Activated CD4-positive, CD25-positive, alpha-beta regulatory T cell treated with anti-CD3 and anti-CD28 coated beads, Interleukin-2, amount 50 U/mL, for 72 hours (primary cell): ENCODE measurements at regions not wholly inside any gene's neighbourhood (a gene's known extent, or its start where the extent isn't known, plus 50 kb on each side); places are given as distances from the start of the nearest gene placed in this dataset.

Experiments
- DNase-seq: peaks from one replicate; pipeline ENCODE4 v3.0.0; 2021

DNA sequence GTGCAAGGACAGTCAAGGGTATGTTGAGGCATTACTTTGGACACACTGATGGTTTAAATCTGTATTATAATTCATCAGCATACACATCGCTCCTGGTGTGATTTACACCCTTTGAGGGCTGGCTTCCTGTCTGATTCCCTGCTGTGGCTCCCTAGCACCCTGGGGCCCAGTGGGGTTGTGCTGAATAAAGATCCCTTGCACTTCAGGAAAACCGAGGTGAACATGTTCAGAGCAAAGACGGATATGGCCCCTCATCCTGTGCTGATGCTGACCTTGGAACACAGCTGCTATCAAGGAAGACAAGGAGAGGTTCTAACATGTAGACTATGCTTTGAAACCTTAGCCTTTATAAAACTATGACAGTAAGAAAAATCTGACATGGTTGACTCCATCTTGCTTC is 84.6 kb upstream of the UNC5B start:
- no peak for DNase-seq

DNA sequence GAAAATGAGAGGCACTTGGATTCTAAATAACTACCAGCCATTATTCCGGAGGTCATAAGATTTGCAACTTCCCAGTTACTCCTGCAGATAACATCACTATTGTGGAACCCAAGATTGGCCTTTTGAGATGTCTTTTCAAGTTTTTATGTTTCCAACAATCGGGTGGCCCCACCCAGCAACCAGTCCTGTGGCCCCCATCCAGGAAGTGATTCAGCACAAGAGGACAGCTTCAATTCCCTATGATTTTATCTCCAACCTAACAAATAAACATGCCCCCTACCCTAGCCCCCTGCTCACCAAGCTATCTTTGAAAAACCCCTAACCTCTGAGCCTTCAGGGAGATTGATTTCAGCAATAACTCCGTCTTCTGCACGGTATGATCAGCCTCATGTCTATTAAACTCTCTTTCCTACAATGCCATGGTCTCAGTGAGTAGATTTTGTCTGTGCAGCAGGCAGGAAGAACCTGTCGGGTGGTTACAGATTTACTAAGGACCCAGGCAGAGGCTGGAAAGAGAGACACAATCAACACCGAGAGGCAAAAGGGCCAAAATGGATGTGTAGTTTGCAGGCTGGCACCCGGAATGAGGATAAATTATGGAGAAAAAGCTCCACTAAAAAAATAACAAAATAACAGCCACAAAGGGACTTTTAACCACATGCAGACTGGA is 83.9 kb upstream of the UNC5B start:
- no peak for DNase-seq

DNA sequence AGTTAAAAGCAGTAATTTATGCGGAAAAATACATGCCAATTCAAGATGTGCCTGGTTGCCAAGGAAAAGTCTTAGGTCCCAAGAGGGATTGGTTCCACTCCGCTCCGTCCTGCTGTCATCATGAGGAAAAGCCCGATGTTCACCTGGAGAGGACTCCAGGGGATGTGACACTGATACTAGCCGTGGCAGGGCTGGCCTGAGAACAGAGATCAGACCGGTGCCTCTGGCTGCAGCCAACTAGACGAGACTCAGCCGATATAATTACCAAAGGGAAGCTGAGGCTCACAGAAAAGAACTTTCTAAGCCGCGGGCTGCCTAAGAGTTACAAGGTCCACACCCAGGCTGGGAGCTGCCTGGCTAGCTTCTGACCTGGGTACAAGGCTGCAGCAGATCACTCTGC is 81.3 kb upstream of the UNC5B start:
- DNase-seq: no peak

DNA sequence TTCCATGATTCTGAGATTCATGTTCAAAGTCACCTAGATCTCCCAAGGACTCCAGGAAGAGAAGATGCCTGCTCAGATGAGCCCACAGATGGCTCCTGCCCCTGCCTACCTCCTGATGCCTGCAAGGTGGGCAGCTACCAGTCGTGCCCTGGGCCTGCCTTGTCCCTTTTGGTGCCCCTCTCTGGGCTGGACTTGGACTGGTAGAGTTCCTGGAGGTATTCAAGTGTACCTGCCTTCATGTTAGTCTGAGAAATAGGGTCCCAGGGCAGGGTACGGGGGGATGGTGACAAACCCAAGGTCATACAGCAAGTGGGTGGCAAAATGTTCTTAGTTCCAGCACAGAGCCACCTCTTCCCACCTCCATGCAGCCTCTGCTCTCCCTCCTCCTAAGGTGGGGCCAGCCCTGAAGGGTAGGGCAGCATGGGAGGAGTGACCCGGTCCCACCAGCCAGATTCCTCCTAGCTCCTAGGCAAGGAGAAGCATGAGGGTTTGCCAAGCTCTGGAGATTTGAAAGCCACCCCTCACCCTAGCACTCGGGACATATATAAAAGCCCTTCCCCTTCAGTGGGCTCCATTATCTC is 80.8 kb upstream of the UNC5B start:
- DNase-seq: no peak

DNA sequence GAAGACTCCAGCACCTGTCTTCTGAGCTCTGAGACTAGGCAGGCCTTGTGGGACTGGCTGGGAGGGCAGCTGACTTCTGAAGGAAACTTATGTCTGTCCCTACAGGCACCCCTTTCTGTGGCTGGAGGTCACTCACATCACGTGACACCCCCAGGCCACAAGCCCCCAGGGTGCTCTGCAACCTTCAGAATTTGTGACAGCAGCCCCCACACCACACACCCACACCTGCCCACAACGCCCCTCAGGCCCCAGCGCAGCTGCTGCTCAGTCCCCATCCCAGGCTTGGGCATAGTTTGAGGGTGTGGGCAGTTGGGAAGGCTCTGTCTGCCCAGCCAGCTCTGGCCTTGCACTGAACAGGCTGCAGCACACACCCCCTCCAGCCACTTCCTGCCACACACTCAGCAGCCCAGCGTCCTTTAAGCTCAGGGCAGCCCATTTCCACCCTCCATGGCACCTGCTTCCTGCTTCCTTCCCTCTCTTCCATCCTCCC is 80.0 kb upstream of the UNC5B start:
- DNase-seq: no peak

DNA sequence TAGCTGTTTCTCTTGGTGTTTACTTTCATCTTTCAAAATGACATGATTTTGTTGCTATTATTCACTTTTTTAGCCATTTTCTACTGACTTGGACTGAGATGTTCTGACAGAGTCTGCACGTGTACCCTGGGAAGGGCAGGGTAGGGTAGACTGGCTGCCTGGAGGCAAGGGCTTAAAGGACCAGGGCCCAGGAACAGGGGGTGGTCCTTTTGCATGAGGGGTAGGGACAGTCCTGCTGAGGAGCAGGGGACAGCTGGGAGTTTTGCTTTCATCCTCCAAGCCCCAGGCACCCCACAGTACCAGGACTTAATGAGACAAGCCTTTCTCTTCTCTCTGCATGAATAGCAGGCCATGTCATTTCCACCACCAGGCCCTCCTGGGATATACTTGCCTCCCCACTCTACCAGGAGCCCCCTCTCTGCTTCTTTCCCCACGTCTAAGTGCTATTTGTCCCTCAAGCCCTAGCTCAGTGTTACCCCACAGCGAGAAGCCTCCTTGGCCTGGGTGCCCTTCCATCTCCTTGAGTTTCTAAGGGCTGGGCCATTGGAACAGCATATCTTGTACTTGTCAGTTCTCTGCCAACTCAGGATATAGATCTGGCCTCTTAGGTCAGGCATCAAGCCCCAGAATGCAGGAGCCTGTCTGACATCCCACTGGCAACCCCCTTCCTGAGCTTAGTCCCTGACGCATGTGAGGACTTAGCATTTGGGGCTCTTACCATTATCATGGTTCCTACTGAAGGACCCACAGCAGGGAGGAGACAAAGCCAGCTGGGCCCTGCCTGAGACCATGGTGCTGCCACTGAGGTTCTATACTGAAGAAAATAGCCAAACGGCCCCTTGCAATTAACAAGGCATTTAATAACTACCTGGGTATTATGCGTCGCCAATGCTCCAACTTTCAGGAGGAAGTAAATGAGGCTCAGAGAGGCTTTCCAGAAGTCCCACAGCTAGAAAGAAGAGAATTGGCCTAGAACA is 78.4 kb upstream of the UNC5B start:
- DNase-seq: no peak

DNA sequence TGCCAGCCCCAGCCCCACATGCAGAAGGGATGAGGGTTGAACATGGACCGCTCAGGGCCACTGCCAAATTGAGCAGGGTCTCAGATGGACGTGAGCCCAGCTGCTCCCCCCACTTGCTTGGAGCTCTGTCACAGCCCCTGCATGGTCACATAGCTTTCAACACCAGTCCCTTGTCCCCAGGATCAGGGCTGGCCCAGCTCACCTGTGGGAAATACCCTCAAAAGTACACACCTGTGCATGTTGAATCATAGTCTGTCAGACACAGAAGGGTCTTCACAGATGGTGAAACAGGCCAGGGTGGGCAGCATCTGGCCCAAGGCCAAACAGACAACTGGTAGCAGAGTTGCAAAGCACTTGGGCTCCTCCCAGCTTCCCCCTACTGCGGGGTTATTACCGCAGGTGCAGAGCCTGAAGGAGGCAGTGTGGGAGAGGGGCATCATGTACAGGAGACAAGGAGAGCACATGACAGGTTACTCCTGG is 77.6 kb upstream of the UNC5B start:
- DNase-seq: no peak

DNA sequence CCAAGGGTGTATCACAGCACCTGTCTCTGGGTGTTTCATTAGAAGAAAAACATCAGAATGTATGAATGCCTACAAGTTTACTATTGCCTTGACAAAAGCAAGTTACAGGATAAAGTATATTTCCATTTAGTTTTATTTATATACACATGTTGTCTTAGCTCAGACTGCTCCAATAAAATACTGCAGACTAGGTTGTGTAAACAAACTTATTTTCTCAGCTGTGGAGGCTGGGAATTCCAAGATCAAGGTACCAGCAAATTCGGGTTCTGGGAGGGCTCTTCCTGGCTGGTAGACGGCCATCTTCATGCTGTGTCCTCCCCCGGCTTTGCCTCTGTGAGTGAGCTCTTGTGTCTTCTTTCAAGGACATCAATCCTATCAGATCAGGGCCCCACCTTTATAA is 77.1 kb upstream of the UNC5B start:
- DNase-seq: no peak

DNA sequence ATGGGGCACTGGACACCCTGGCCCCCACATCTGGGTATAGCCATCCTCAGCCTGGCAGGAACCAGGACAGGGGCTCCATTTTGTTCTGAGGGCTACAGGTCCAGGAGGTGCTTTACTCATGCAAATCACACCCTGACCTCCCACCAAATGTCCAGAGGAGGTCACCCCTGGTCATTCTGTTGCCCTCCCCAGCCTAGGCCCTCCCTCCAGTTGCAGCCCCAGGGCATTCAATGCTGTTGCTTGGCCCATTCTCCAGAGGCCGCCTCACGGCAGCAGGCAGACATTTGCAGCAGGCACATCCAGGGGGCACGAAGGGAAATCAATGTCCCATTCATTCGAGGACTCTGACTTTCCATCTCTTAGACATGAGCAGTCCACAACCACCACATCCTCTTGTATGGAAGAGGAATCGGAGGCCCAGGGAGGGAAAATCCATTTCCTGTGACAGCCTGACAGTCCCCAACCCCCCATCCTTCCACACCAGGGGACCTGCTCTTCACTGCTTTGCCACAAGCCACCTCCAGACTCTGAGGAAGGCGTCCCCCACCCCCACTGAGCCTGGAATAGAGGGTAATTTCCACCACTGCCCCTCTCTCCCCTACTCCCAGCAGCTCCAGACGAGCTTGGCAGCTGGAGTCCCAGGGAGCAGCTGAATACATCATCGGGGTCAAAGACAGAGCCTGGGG is 76.2 kb upstream of the UNC5B start:
- no peak for DNase-seq

DNA sequence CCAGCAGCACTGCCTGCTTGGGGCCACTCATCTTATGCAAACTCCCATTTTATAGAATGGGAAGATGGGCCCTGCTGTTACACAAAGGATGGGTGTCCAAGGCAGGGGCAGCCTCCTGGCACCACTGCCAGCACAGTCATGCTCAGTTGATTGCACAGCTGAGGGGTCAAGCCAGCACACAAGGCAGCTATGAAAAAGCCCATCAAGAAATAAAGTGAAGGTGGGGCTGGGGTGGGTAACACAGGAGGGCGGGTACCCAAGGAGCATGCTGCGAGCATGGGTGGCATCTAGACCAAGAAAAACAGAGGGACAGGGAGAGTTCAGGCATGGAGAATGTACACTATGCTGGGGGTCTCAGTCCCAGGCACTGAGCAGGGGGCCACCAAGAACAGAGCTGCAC is 74.7 kb upstream of the UNC5B start:
- no peak for DNase-seq

DNA sequence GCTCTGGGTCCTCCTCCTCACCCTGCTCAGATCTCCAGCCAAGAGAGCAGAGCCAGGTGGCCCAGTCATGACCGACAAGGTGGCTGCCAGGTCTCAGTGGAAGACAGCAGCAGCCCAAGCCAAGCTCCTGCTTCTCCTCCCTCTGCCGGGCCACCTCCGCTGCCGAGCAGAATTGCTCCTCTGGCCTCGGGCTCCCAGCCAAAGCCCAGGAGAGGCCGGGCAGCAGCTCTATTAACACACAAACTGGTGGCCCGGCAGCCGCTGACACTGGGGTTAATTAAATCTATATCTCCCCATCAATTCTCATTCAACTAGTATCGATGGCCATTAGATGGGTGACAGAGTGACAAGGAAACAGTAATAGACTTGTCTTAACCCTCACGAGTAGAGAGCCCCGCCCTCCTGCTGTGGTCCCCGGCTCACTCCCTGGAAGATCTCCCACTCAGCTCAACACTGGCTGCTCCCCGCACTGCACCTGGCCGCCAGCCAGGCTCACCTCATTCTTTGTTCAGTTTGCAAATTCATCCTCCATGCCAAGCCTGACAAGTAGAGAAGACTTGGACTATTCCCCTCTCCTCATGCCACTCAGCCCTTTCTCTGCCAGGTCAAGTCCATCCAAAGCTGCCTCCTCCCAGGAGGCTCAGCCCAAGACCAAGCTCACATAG is 74.1 kb upstream of the UNC5B start:
- no peak for DNase-seq

DNA sequence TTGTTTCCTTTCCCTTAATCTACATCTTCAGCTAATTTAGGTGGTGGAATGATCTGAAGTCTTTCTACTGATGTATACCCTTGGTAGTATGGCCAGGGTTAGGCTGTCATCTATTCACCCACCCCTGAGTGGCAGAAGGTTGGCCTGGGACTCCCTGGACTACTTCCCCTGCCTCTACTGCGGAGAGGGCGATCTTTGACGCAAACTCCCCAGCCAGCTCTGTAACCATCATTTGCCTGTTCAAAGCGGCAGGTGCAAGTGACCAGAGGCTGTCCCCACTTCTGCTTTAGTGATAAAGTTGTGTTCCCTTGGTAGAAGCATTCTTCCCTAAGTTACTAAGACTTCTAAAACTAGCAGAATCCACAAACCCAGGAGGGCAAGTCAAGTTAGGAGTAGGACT is 70.8 kb upstream of the UNC5B start:
- DNase-seq: no peak

DNA sequence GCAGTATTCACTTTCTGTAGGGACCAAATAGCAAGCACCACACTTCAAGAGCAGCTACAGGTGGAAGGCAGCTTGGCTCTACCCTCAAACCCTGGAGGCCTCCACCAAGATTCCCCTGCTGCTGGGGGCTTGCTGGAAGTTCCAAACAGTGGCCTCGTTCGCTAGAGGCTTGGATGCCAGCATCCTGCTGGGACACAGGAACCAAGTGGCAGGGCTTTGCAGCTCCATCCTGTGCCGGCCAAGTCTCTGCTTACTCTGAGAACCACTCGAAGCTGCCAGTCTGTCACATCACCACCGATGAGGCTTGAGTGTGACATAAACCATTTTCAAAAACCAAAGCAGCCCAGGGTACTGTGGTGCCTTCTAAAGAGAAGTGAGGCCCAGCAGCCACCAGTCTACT is 69.2 kb upstream of the UNC5B start:
- DNase-seq: no peak

DNA sequence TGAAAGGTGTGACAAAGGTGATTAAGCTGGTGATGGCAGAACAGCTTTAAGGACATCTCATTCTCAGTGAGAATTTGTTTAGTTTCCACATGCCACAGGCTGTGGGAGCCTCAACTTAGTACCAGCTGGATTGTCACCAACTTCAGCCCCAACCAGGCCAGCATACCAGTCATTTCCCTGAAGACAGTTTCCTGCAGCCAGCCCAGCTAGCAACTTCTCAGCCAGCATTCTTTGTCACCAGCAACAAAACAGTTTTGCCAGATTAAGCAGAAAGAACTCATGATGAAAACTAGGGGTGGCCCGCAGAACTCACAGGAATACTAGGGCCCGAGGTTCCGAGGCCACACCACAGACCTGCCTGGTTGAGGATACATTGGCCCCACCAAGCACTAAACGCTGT is 68.8 kb upstream of the UNC5B start:
- DNase-seq: no peak

DNA sequence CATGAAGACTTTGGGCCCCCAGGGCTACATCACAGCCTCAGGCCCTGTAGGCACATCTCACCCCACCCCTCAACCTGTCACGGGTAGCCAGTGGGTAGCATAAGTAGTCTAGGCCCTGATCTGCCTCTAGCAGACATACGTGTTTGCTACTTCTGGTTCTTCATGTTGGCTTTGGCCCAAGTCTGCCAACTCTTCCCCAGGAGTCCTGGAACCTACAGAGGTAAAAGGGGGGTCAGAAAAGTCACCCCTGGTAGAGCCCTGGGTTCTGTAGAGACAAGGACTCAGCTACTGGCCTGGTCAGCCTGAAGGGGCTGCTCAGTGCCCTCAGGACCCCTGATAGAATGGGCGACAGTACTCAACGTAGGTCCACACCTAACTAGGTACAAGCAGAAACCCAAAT is 67.5 kb upstream of the UNC5B start:
- no peak for DNase-seq

DNA sequence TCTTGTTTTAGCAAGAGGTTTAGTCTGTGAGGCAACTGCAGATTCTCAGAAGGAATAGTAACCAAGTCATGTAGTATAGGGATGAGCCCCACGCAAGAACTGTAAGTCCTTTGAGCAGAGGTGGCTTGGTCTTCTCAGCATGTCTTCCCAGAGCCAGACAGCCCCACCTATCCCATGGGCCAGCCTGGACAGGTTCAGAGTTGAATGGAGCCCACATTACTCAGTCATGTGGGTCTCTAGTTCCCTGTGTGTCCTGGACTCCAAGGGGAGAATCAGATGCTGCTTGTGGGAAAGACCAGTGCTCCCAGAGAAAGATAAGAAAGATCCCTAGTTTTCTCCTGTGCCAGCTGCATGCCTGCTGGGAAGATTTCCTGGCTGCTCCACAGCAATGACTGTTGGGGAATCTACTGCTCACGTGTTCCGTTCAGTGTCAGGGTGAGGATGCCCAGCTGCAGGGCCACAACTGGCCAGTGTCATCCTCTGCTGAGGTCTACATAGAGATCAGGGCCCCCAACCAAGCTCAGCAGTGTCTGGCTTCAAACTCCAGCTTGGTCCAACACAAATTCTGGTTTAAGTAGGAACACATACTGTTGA is 66.9 kb upstream of the UNC5B start:
- DNase-seq: no peak

DNA sequence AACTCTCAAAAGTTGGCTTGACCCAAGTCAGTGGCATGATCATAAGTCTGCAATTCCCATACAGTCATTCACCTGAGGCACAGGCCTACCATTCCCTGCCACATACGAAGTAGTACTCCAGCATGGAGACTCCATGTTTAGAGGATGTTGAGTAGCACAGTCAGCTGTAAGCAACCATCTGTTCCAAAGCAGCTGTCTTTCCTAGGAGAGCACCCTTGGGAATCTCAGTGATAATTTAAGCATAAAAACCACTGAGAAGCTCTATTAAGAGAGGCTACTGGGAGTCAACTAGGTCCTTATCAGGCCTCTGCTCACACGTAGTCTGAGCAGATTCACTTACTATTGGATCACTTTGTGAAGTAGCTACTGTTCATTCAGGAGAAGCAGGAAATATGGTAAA is 61.6 kb upstream of the UNC5B start:
- no peak for DNase-seq

DNA sequence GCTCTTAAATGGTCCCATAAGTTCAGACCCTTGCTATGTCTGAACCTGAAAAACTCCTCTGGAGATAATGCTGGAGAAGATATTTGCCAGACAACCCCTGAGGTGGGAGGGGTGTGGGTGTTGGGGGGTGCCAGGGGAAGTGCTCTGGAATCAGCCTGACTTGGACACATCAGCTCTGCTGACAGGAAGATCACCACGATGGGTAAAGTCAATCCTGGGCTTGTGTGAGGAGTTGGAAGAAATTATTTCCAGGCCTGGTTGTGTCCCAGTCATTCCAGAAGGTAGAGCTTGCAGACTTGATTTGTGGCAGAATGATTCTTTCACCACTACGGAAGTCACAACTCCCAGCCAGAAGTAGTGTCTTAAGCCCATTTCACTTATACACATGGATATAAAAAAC is 60.3 kb upstream of the UNC5B start:
- DNase-seq: no peak

DNA sequence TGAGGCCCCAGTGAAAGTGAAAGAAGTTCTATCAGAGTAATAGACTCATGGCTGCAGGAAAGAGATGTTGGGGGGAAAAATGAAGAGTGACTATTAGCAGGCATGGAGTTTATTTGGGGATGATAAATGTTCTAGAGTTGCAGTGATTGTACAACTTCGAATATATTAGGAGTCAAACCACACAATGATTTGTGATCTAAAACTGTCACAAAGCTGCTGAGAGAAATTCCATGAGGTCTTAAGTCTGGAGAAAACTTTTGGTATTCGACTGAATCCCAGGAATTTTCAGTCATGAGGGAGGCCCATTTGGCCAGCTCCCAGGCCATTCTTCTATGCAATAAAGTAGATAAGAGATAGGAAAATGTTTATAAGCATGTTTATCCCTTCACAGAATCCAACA is 55.9 kb upstream of the UNC5B start:
- no peak for DNase-seq

DNA sequence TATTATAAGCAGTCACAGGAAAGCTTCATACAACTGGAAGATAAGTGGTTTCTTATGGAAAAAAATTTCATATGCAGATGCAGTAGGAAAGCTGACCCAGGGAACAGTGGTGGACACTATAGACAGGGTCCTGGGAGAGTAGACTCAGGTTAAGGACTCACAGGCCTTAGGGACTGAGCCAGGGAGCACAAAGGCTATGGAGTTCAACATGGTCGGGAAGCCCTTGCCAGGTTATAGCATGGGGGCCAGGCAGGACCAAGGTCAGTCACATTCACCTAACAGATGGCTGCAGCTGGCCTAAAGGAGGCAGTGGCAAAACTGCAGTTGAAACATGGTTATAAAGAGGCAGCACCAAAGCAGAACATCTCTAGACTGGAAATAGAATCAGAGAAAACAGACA is 54.9 kb upstream of the UNC5B start:
- no peak for DNase-seq

DNA sequence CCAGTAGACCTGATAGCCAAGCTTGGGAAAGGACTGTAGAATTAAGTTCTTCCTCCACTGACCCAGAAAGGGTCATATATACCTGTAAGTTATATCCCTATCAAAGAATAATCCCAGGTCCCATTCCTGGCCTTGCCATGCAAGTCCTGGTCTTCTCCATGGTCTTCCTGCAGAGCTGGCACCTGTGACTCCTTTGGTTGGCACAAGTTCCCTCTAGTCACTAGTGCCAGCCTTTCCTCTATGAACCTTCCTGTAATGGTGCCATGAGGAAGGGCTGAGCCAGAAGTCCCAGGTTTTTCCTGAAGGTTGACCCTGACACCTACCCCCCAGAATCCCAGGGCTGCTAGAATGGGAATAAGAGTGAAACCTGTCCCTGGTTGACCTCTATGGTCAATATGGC is 54.1 kb upstream of the UNC5B start:
- DNase-seq: no peak

DNA sequence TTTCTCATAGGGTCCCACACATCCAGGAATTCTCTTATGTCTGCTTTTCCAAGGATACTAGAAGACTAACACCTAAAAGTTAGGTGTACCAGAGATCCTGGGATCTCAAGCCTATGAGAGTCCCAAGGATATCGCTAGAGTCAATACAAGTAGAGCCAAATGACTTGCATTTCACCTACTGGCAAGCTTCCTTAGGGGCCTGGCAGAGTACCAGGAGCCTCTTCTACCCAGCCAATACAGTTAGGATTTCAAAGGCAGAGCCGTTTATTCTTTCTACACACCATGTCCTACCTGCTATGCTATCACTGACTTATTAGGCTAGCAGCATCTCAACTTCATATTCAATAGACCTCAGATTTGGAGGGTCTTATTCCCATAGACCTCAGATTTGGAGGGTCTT is 53.5 kb upstream of the UNC5B start:
- no peak for DNase-seq
